Panc1 (cell line): ENCODE measurements at regions not wholly inside any gene's neighbourhood (a gene's known extent, or its start where the extent isn't known, plus 50 kb on each side); places are given as distances from the start of the nearest gene placed in this dataset.
"Not testable (repeated sequence)": the region's sequence is repeated elsewhere in the genome, so short reads cannot be mapped to it uniquely, and the experiment has no call there.

Experiments
- ATAC-seq: fragments of 200-7000 bp; cut with Tn5 transposase; 2 replicates; pipeline ENCODE4 v1.9.1; 2020; ENCODE audit warnings: mild to moderate bottlenecking, moderate library complexity
- BruUV-seq: library from RNA; stranded (reverse); fragments of 400-500 nt; replicated peaks from 2 replicates; lab custom pipeline; 2021; lab: Mats Ljungman, UMichigan
- CTCF ChIA-PET: fragments of 300-600 bp; sonication (Branson Sonifier 250); formaldehyde crosslinking; loops from one replicate; lab custom pipeline; 2022; ENCODE audit warnings: antibody characterized with exemption; lab: Charles Lee
- POLR2A ChIA-PET: fragments of 300-600 bp; sonication (Branson Sonifier 250); formaldehyde crosslinking; loops from one replicate; lab custom pipeline; 2022; ENCODE audit warnings: antibody characterized with exemption; lab: Charles Lee
- DNase-seq: peaks from one replicate; pipeline ENCODE4 v3.0.0-alpha.2; 2010; ENCODE audit warnings: low read depth, low spot score
- H3K27ac ChIP-seq: 2 replicates; pipeline ENCODE4 v1.5.1; 2011; ENCODE audit warnings: mild to moderate bottlenecking, low read length, inconsistent platforms
- H3K27me3 ChIP-seq: fragments of 200-500 bp; sonication (Bioruptor generic); 2 replicates; pipeline ENCODE4 v1.6.0; 2014; ENCODE audit warnings: low read length, inconsistent platforms; ENCODE audit not compliant: control insufficient read depth, insufficient read depth
- H3K36me3 ChIP-seq: fragments of 200-500 bp; sonication (Bioruptor generic); 2 replicates; pipeline ENCODE4 v1.5.1; 2014; ENCODE audit warnings: inconsistent platforms, mild to moderate bottlenecking, low read length, moderate library complexity; ENCODE audit not compliant: control insufficient read depth, insufficient read depth
- H3K4me1 ChIP-seq: 2 replicates; pipeline ENCODE4 v1.5.1; 2011; ENCODE audit warnings: inconsistent platforms, mild to moderate bottlenecking, low read length, moderate library complexity; ENCODE audit not compliant: control insufficient read depth, insufficient read depth
- H3K4me3 ChIP-seq, 2 experiments: 2 replicates each; pipeline ENCODE4 v1.5.1; 2011 to 2012; ENCODE audit warnings: low read depth in 2 of 2, low read length in 2 of 2, mild to moderate bottlenecking in 2 of 2, inconsistent platforms in 1 of 2, moderate library complexity in 1 of 2
- H3K9me3 ChIP-seq: fragments of 200-500 bp; sonication (Bioruptor generic); 2 replicates; pipeline ENCODE4 v1.5.1; 2014; ENCODE audit warnings: low read depth, mild to moderate bottlenecking, inconsistent platforms, low read length, moderate library complexity; ENCODE audit not compliant: control insufficient read depth, insufficient read depth
- CTCF ChIP-seq: fragments of 450-650 bp; IDR thresholded peaks from 2 replicates; pipeline ENCODE4 v1.5.1; 2017; ENCODE audit warnings: mild to moderate bottlenecking
- POLR2AphosphoS5 ChIP-seq: IDR thresholded peaks from 2 replicates; pipeline ENCODE4 v1.6.1; 2012; ENCODE audit warnings: mild to moderate bottlenecking, low read depth, low read length, moderate library complexity
- REST ChIP-seq, 2 experiments: IDR thresholded peaks; 2 replicates each; pipeline ENCODE4 v1.6.1; 2011 to 2012; ENCODE audit warnings: low read depth in 2 of 2, control low read depth in 1 of 2, low read length in 1 of 2, mild to moderate bottlenecking in 1 of 2, moderate library complexity in 1 of 2; ENCODE audit not compliant: insufficient read depth in 1 of 2
- SIN3A ChIP-seq: IDR thresholded peaks from 2 replicates; pipeline ENCODE4 v1.6.1; 2012; ENCODE audit warnings: low read depth, mild to moderate bottlenecking, low read length, moderate library complexity, borderline replicate concordance; ENCODE audit not compliant: insufficient read depth
- TCF7L2 ChIP-seq: IDR thresholded peaks from 2 replicates; pipeline ENCODE4 v1.6.1; 2011; ENCODE audit warnings: mild to moderate bottlenecking, low read depth, low read length, inconsistent platforms
- in situ Hi-C: cut with HindIII; loops from 2 replicates; pipeline ENCODE4 v1.10.0; 2016; ENCODE audit warnings: low sequenced_read_pairs, low pct_unique_long_range_greater_than_20kb
- intact Hi-C: fragments of 100-400 bp; cut with micrococcal nuclease; formaldehyde crosslinking; loops from one replicate; pipeline ENCODE4 v1.10.0; 2022; ENCODE audit not compliant: unreplicated experiment

GRCh38 chrX:124771292-124771691, 424.9 kb downstream of the SH2D1A start:
- no peaks in the 10 kb centered on the region for H3K4me1 ChIP-seq
- H3K27ac ChIP-seq: no peak overlapping the region
- no peaks in the 10 kb centered on the region for H3K27me3 ChIP-seq
- ChIA-PET CTCF (no interaction called here), POLR2A (no interaction called here)
- ATAC-seq: no peak
- in situ Hi-C loops: no loop called here
- no peak for TF ChIP-seq TCF7L2
- no peak for TF ChIP-seq REST (IDR thresholded peaks at IDR 0.05; ENCODE audit: insufficient read depth in 1 of 2, low read depth in 2 of 2, low read length in 1 of 2)
- TF ChIP-seq CTCF: no peak
- no peak for TF ChIP-seq SIN3A
- TF ChIP-seq POLR2AphosphoS5: no peak
- H3K9me3 ChIP-seq: no peaks in the 10 kb centered on the region
- H3K36me3 ChIP-seq: no peaks in the 10 kb centered on the region
- DNase-seq: no peak
- H3K4me3 ChIP-seq: no peak overlapping the region
- intact Hi-C loops: no loop called here
- BruUV-seq: no TSS peak

- H3K4me3 ChIP-seq, intact Hi-C loops, H3K27ac ChIP-seq, DNase-seq, BruUV-seq, in situ Hi-C loops, ATAC-seq, H3K27me3 ChIP-seq, H3K36me3 ChIP-seq, H3K4me1 ChIP-seq, POLR2A ChIA-PET, CTCF ChIA-PET, H3K9me3 ChIP-seq: not testable (repeated sequence)
Measured at GRCh38 chrX:124788253-124788652, 441.9 kb downstream of the SH2D1A start.

GRCh38 chrX:124789874-124790273, 443.5 kb downstream of the SH2D1A start:
- ATAC-seq, H3K36me3 ChIP-seq, DNase-seq, intact Hi-C loops, H3K4me3 ChIP-seq, POLR2A ChIA-PET, BruUV-seq, in situ Hi-C loops, H3K4me1 ChIP-seq, H3K27ac ChIP-seq, H3K27me3 ChIP-seq, H3K9me3 ChIP-seq, CTCF ChIA-PET: not testable (repeated sequence)
